Upper lobe of left lung (tissue), 4 donors: ENCODE measurements at regions not wholly inside any gene's neighbourhood (a gene's known extent, or its start where the extent isn't known, plus 50 kb on each side); places are given as distances from the start of the nearest gene placed in this dataset.

Source experiments
- POLR2A ChIP-seq, 4 donors: fragments of 450-650 bp; IDR thresholded peaks; one replicate each; pipeline ENCODE4 v1.5.1; 2016 to 2017; ENCODE audit warnings: antibody characterized with exemption in 4 of 4, mild to moderate bottlenecking in 2 of 4
- POLR2AphosphoS5 ChIP-seq, 2 donors: sonication (generic); formaldehyde crosslinking; IDR thresholded peaks; one replicate each; pipeline ENCODE4 v1.5.1; 2017; ENCODE audit warnings: antibody characterized with exemption in 2 of 2
- TF ChIP-seq, protein P1 (sequence below), 6 experiments: fragments of 450-650 bp in 4 of 6; fragments of 200-600 bp in 2 of 6; sonication (generic) in 2 of 6; IDR thresholded peaks; one replicate each; pipeline ENCODE4 v1.5.1; 2016 to 2019; ENCODE audit warnings: antibody characterized with exemption in 6 of 6

DNA sequence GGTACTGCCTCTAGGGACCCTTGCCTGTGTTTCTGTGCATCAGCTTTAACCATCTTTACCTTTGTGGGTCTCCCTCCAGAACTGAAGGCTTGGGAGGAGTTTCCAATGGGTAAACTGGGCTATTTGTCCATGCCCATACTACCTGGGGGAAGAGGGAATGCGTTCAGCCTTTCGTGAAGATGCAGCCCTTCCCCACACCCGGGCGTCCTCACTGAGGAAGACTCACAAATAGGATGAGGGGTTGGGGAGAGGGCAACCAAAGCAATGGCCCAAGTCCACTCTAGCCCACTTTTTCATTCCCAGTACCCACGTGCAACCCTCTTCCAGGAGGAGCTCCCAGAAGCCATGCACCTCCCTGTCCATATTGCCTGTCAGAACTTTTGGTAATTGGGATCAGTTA, 61.8 kb upstream of the ADA2 start:
- TF ChIP-seq, protein P1, sequence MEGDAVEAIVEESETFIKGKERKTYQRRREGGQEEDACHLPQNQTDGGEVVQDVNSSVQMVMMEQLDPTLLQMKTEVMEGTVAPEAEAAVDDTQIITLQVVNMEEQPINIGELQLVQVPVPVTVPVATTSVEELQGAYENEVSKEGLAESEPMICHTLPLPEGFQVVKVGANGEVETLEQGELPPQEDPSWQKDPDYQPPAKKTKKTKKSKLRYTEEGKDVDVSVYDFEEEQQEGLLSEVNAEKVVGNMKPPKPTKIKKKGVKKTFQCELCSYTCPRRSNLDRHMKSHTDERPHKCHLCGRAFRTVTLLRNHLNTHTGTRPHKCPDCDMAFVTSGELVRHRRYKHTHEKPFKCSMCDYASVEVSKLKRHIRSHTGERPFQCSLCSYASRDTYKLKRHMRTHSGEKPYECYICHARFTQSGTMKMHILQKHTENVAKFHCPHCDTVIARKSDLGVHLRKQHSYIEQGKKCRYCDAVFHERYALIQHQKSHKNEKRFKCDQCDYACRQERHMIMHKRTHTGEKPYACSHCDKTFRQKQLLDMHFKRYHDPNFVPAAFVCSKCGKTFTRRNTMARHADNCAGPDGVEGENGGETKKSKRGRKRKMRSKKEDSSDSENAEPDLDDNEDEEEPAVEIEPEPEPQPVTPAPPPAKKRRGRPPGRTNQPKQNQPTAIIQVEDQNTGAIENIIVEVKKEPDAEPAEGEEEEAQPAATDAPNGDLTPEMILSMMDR (IDR thresholded peaks at IDR 0.05), result no peak
- TF ChIP-seq POLR2A (IDR thresholded peaks at IDR 0.05) (no peak), POLR2AphosphoS5 (IDR thresholded peaks at IDR 0.05) (no peak)
